ENCODE measurements at regions not wholly inside any gene's neighbourhood (a gene's known extent, or its start where the extent isn't known, plus 50 kb on each side); places are given as distances from the start of the nearest gene placed in this dataset.

DNA sequence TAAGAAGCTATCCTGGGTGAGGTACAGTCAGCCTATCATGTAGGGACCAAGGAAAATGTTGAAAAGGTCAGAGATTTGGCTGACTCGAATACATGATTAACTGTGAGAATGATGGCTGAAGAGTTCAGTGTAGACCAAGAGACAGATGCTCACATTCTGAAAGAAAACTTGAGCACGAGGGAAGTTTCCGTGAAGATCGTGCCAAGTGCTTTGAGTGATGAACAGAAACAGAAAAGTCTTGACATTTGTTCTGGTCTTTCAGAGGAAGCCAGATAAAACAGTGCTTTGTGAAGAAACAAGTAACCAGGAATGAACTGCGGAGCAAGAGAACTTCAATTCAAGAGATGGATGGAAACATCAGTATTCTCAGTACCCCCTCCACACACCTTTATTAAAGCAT lies 500.3 kb upstream of the SMIM21 start:
- TF ChIP-seq, protein P1, sequence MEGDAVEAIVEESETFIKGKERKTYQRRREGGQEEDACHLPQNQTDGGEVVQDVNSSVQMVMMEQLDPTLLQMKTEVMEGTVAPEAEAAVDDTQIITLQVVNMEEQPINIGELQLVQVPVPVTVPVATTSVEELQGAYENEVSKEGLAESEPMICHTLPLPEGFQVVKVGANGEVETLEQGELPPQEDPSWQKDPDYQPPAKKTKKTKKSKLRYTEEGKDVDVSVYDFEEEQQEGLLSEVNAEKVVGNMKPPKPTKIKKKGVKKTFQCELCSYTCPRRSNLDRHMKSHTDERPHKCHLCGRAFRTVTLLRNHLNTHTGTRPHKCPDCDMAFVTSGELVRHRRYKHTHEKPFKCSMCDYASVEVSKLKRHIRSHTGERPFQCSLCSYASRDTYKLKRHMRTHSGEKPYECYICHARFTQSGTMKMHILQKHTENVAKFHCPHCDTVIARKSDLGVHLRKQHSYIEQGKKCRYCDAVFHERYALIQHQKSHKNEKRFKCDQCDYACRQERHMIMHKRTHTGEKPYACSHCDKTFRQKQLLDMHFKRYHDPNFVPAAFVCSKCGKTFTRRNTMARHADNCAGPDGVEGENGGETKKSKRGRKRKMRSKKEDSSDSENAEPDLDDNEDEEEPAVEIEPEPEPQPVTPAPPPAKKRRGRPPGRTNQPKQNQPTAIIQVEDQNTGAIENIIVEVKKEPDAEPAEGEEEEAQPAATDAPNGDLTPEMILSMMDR (IDR thresholded peaks at IDR 0.05): no peak
- TF ChIP-seq POLR2A (IDR thresholded peaks at IDR 0.05): no peak
